ENCODE measurements at regions not wholly inside any gene's neighbourhood (a gene's known extent, or its start where the extent isn't known, plus 50 kb on each side); places are given as distances from the start of the nearest gene placed in this dataset.

- TF ChIP-seq POLR2A (IDR thresholded peaks at IDR 0.05) (no peak), CTCF (IDR thresholded peaks at IDR 0.05) (no peak)
Observed at GRCh38 chr5:92023555-92023954, 640.4 kb upstream of the ARRDC3 start.
